ENCODE measurements at regions not wholly inside any gene's neighbourhood (a gene's known extent, or its start where the extent isn't known, plus 50 kb on each side); places are given as distances from the start of the nearest gene placed in this dataset.

GRCh38 chrX:25067271-25068172 lies 51.8 kb upstream of the ARX start:
- H3K27me3 ChIP-seq (ENCODE audit: control insufficient read depth, low read length) = no peaks in the 10 kb centered on the region
- no peaks in the 10 kb centered on the region for H3K4me1 ChIP-seq (ENCODE audit: control insufficient read depth, low read length)
- H3K4me2 ChIP-seq (ENCODE audit: low read length) = no peak overlapping the region
- no peaks in the 10 kb centered on the region for H3F3A ChIP-seq (ENCODE audit: control insufficient read depth, insufficient read depth)
- H3K27ac ChIP-seq (ENCODE audit: low read depth, low read length) = no peak overlapping the region
- H4K20me1 ChIP-seq (ENCODE audit: control insufficient read depth, insufficient read depth, low read depth, low read length) = no peaks in the 10 kb centered on the region
- H3K79me2 ChIP-seq (ENCODE audit: control insufficient read depth, low read length) = no peaks in the 10 kb centered on the region
- no peaks in the 10 kb centered on the region for H3K9me3 ChIP-seq (ENCODE audit: control insufficient read depth, insufficient read depth, low read length)
- H3K36me3 ChIP-seq (ENCODE audit: control insufficient read depth, low read length) = no peaks in the 10 kb centered on the region
- TF ChIP-seq EZH2phosphoT487 (IDR thresholded peaks at IDR 0.05; ENCODE audit: borderline replicate concordance, low read length) = no peak
- no peak for TF ChIP-seq CTCF (IDR thresholded peaks at IDR 0.05; ENCODE audit: low read depth, low read length, poor library complexity, severe bottlenecking)
- no peaks in the 10 kb centered on the region for H3K9me2 ChIP-seq (replicated peaks; ENCODE audit: control insufficient read depth, low read length)
- no peak overlapping the region for H3K4me3 ChIP-seq (ENCODE audit: low read length)

- no peaks in the 10 kb centered on the region for H3K4me1 ChIP-seq (ENCODE audit: control insufficient read depth, low read length)
- H3K27me3 ChIP-seq (ENCODE audit: control insufficient read depth, low read length) = no peaks in the 10 kb centered on the region
- H3K9me3 ChIP-seq (ENCODE audit: control insufficient read depth, insufficient read depth, low read length) = no peaks in the 10 kb centered on the region
- TF ChIP-seq EZH2phosphoT487 (IDR thresholded peaks at IDR 0.05; ENCODE audit: borderline replicate concordance, low read length) = no peak
- no peak for TF ChIP-seq CTCF (IDR thresholded peaks at IDR 0.05; ENCODE audit: low read depth, low read length, poor library complexity, severe bottlenecking)
- H4K20me1 ChIP-seq (ENCODE audit: control insufficient read depth, insufficient read depth, low read depth, low read length) = no peaks in the 10 kb centered on the region
- H3K4me2 ChIP-seq (ENCODE audit: low read length) = no peak overlapping the region
- no peaks in the 10 kb centered on the region for H3K36me3 ChIP-seq (ENCODE audit: control insufficient read depth, low read length)
- no peaks in the 10 kb centered on the region for H3K79me2 ChIP-seq (ENCODE audit: control insufficient read depth, low read length)
- H3K9me2 ChIP-seq (replicated peaks; ENCODE audit: control insufficient read depth, low read length) = no peaks in the 10 kb centered on the region
- no peaks in the 10 kb centered on the region for H3F3A ChIP-seq (ENCODE audit: control insufficient read depth, insufficient read depth)
- no peak overlapping the region for H3K27ac ChIP-seq (ENCODE audit: low read depth, low read length)
- H3K4me3 ChIP-seq (ENCODE audit: low read length) = no peak overlapping the region
Observed at GRCh38 chrX:25066131-25066530, 50.4 kb upstream of the ARX start.
